Pulmonary artery endothelial cell (primary cell): ENCODE measurements at regions not wholly inside any gene's neighbourhood (a gene's known extent, or its start where the extent isn't known, plus 50 kb on each side); places are given as distances from the start of the nearest gene placed in this dataset.

Experiments used
- DNase-seq: peaks from one replicate; pipeline ENCODE4 v3.0.0-alpha.2; 2011; ENCODE audit warnings: low read depth, low spot score

- no peak for DNase-seq
These were observed 134.1 kb downstream of the NUDT12 start for GRCh38 chr5:103428411-103428871.

GRCh38 chr5:103427326-103427725, 135.3 kb downstream of the NUDT12 start:
- DNase-seq, result no peak

GRCh38 chr5:103425686-103426454, 136.7 kb downstream of the NUDT12 start:
- DNase-seq, result no peak

- DNase-seq, result no peak
These were observed 138.0 kb downstream of the NUDT12 start for GRCh38 chr5:103424453-103425205.

GRCh38 chr5:103424026-103424425, 138.6 kb downstream of the NUDT12 start:
- DNase-seq, result no peak

GRCh38 chr5:103422756-103423155, 139.8 kb downstream of the NUDT12 start:
- no peak for DNase-seq

GRCh38 chr5:103414604-103415003, 148.0 kb downstream of the NUDT12 start:
- no peak for DNase-seq

GRCh38 chr5:103411711-103412110, 150.9 kb downstream of the NUDT12 start:
- no peak for DNase-seq

- no peak for DNase-seq
These were observed 151.6 kb downstream of the MACIR start for GRCh38 chr5:103410172-103410571.

- no peak for DNase-seq
These were observed 150.6 kb downstream of the MACIR start for GRCh38 chr5:103409013-103409670.

- no peak for DNase-seq
These were observed 149.8 kb downstream of the MACIR start for GRCh38 chr5:103408408-103408807.

GRCh38 chr5:103407402-103407801, 148.8 kb downstream of the MACIR start:
- DNase-seq, result no peak

GRCh38 chr5:103404483-103404882, 145.9 kb downstream of the MACIR start:
- no peak for DNase-seq

GRCh38 chr5:103402851-103403250, 144.3 kb downstream of the MACIR start:
- no peak for DNase-seq

GRCh38 chr5:103397739-103398581, 139.4 kb downstream of the MACIR start:
- DNase-seq, result no peak

GRCh38 chr5:103394676-103395075, 136.1 kb downstream of the MACIR start:
- DNase-seq, result no peak

GRCh38 chr5:103393101-103393754, 134.7 kb downstream of the MACIR start:
- DNase-seq, result no peak

- no peak for DNase-seq
These were observed 133.1 kb downstream of the MACIR start for GRCh38 chr5:103391659-103392058.

- no peak for DNase-seq
These were observed 131.3 kb downstream of the MACIR start for GRCh38 chr5:103389846-103390245.

GRCh38 chr5:103389357-103389756, 130.8 kb downstream of the MACIR start:
- DNase-seq, result no peak

GRCh38 chr5:103385722-103386121, 127.2 kb downstream of the MACIR start:
- no peak for DNase-seq
